HG02678 (cell line): ENCODE measurements at regions not wholly inside any gene's neighbourhood (a gene's known extent, or its start where the extent isn't known, plus 50 kb on each side); places are given as distances from the start of the nearest gene placed in this dataset.
A peak's percentile ranks its signal among the peaks of the same experiment; 100 is the strongest.
"Not testable (repeated sequence)": the region's sequence is repeated elsewhere in the genome, so short reads cannot be mapped to it uniquely, and the experiment has no call there.

Experiments
- ATAC-seq: cut with Tn5 transposase; IDR thresholded peaks from one replicate; pipeline ENCODE4 v1.9.1; 2021; ENCODE audit warnings: mild to moderate bottlenecking, moderate library complexity; ENCODE audit not compliant: unreplicated experiment

GRCh38 chr2:195538937-195539336 lies 118.1 kb upstream of the SLC39A10 start:
- ATAC-seq: no peak

- ATAC-seq: no peak
Measured at GRCh38 chr2:195537811-195538210, 119.2 kb upstream of the SLC39A10 start.

GRCh38 chr2:195536906-195537305 lies 120.1 kb upstream of the SLC39A10 start:
- no peak for ATAC-seq

GRCh38 chr2:195535911-195536522 lies 121.0 kb upstream of the SLC39A10 start:
- peak; percentile 90 for ATAC-seq

- no peak for ATAC-seq
Measured at GRCh38 chr2:195534971-195535370, 122.1 kb upstream of the SLC39A10 start.

GRCh38 chr2:195533771-195534642 lies 123.0 kb upstream of the SLC39A10 start:
- peak; percentile 22 for ATAC-seq

GRCh38 chr2:195532628-195533271 lies 124.3 kb upstream of the SLC39A10 start:
- ATAC-seq: peak; percentile 42

GRCh38 chr2:195532255-195532627 lies 124.8 kb upstream of the SLC39A10 start:
- no peak for ATAC-seq

- ATAC-seq: no peak
Measured at GRCh38 chr2:195531754-195532153, 125.3 kb upstream of the SLC39A10 start.

GRCh38 chr2:195523242-195523641 lies 133.8 kb upstream of the SLC39A10 start:
- ATAC-seq: not testable (repeated sequence)

GRCh38 chr2:195521589-195521988 lies 135.4 kb upstream of the SLC39A10 start:
- no peak for ATAC-seq

- ATAC-seq: no peak
Measured at GRCh38 chr2:195520671-195521155, 136.3 kb upstream of the SLC39A10 start.

GRCh38 chr2:195515551-195515950 lies 141.5 kb upstream of the SLC39A10 start:
- ATAC-seq: no peak

- no peak for ATAC-seq
Measured at GRCh38 chr2:195514365-195514764, 142.7 kb upstream of the SLC39A10 start.

GRCh38 chr2:195513119-195513518 lies 143.9 kb upstream of the SLC39A10 start:
- no peak for ATAC-seq

- ATAC-seq: no peak
Measured at GRCh38 chr2:195509551-195509950, 147.5 kb upstream of the SLC39A10 start.

- no peak for ATAC-seq
Measured at GRCh38 chr2:195508139-195508455, 148.9 kb upstream of the SLC39A10 start.

GRCh38 chr2:195507447-195508138 lies 149.4 kb upstream of the SLC39A10 start:
- ATAC-seq: no peak

GRCh38 chr2:195505701-195506100 lies 151.3 kb upstream of the SLC39A10 start:
- ATAC-seq: peak; percentile 97

GRCh38 chr2:195503208-195503607 lies 153.8 kb upstream of the SLC39A10 start:
- no peak for ATAC-seq

- no peak for ATAC-seq
Measured at GRCh38 chr2:195501746-195502145, 155.3 kb upstream of the SLC39A10 start.
